Nephron progenitor cell (in vitro differentiated cells): ENCODE measurements at regions not wholly inside any gene's neighbourhood (a gene's known extent, or its start where the extent isn't known, plus 50 kb on each side); places are given as distances from the start of the nearest gene placed in this dataset.

Source experiments
- DNase-seq: peaks from one replicate; pipeline ENCODE4 v3.0.0; 2021
- H3K27ac Mint-ChIP-seq: 2 replicates; pipeline ENCODE4 v1.8.0; 2021; ENCODE audit warnings: mild to moderate bottlenecking, moderate library complexity, mixed read lengths
- H3K27me3 Mint-ChIP-seq: 2 replicates; pipeline ENCODE4 v1.8.0; 2021; ENCODE audit warnings: mild to moderate bottlenecking, low read depth, mixed read lengths; ENCODE audit not compliant: poor library complexity
- H3K36me3 Mint-ChIP-seq: 2 replicates; pipeline ENCODE4 v1.8.0; 2021; ENCODE audit warnings: low read depth, mixed read lengths
- H3K4me1 Mint-ChIP-seq: 2 replicates; pipeline ENCODE4 v1.8.0; 2021; ENCODE audit warnings: mixed read lengths
- H3K4me3 Mint-ChIP-seq: 2 replicates; pipeline ENCODE4 v1.8.0; 2021; ENCODE audit warnings: mild to moderate bottlenecking, moderate library complexity, mixed read lengths
- H3K9me3 Mint-ChIP-seq: 2 replicates; pipeline ENCODE4 v1.8.0; 2021; ENCODE audit warnings: mild to moderate bottlenecking, moderate library complexity, mixed read lengths
- CTCF ChIP-seq: fragments of 200-600 bp; sonication (generic); IDR thresholded peaks from 2 replicates; pipeline ENCODE4 v1.5.0; 2021; ENCODE audit warnings: antibody characterized with exemption

GRCh38 chrX:44431194-44431593, 87.7 kb upstream of the EFHC2 start:
- peaks cover 4% of the 10 kb centered on the region for H3K27me3 Mint-ChIP-seq
- no peak overlapping the region for H3K27ac Mint-ChIP-seq
- no peak overlapping the region for H3K4me3 Mint-ChIP-seq
- TF ChIP-seq CTCF, result no peak
- no peaks in the 10 kb centered on the region for H3K36me3 Mint-ChIP-seq
- H3K9me3 Mint-ChIP-seq, result peaks cover 54% of the 10 kb centered on the region
- H3K4me1 Mint-ChIP-seq, result no peaks in the 10 kb centered on the region
- DNase-seq, result no peak

- TF ChIP-seq CTCF, result no peak
- H3K4me1 Mint-ChIP-seq, result no peaks in the 10 kb centered on the region
- no peaks in the 10 kb centered on the region for H3K36me3 Mint-ChIP-seq
- H3K9me3 Mint-ChIP-seq, result peaks cover 47% of the 10 kb centered on the region
- peaks cover 4% of the 10 kb centered on the region for H3K27me3 Mint-ChIP-seq
- no peak overlapping the region for H3K27ac Mint-ChIP-seq
- no peak overlapping the region for H3K4me3 Mint-ChIP-seq
- no peak for DNase-seq
Measured at GRCh38 chrX:44428989-44429627, 85.6 kb upstream of the EFHC2 start.

- no peak for TF ChIP-seq CTCF
- H3K4me3 Mint-ChIP-seq, result no peak overlapping the region
- DNase-seq, result no peak
- H3K36me3 Mint-ChIP-seq, result no peaks in the 10 kb centered on the region
- no peak overlapping the region for H3K27ac Mint-ChIP-seq
- peaks cover 28% of the 10 kb centered on the region for H3K9me3 Mint-ChIP-seq
- no peaks in the 10 kb centered on the region for H3K4me1 Mint-ChIP-seq
- H3K27me3 Mint-ChIP-seq, result peaks cover 4% of the 10 kb centered on the region
Measured at GRCh38 chrX:44422631-44423030, 79.2 kb upstream of the EFHC2 start.

- peaks cover 47% of the 10 kb centered on the region for H3K9me3 Mint-ChIP-seq
- H3K27ac Mint-ChIP-seq, result no peak overlapping the region
- H3K4me1 Mint-ChIP-seq, result no peaks in the 10 kb centered on the region
- peaks cover 4% of the 10 kb centered on the region for H3K27me3 Mint-ChIP-seq
- no peaks in the 10 kb centered on the region for H3K36me3 Mint-ChIP-seq
- DNase-seq, result no peak
- H3K4me3 Mint-ChIP-seq, result no peak overlapping the region
- TF ChIP-seq CTCF, result no peak
Measured at GRCh38 chrX:44415639-44416386, 72.3 kb upstream of the EFHC2 start.

DNA sequence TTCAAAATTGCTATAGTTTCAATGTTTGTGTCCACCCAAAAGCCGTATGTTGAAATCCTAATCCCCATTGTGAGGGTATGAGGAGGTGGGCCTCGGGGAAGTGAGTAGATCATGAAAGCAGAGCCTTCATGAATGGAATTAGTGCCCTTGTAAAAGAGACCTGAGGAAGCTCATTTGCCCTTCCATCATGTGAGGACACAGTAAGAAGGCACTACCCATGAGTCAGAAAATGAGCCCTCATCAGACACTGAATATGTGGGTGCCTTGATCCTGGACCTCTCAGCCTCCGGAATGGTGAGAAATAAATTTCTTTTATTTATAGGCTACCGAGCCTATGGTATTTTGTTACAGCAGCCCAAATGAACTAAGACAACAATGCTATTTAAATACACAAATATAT, 57.7 kb upstream of the EFHC2 start:
- Mint-ChIP-seq H3K9me3 (peaks cover 29% of the 10 kb centered on the region), H3K4me3 (no peak overlapping the region), H3K4me1 (no peaks in the 10 kb centered on the region), H3K27me3 (no peaks in the 10 kb centered on the region), H3K27ac (no peak overlapping the region), H3K36me3 (no peaks in the 10 kb centered on the region)
- TF ChIP-seq CTCF, result no peak
- DNase-seq, result no peak

DNA sequence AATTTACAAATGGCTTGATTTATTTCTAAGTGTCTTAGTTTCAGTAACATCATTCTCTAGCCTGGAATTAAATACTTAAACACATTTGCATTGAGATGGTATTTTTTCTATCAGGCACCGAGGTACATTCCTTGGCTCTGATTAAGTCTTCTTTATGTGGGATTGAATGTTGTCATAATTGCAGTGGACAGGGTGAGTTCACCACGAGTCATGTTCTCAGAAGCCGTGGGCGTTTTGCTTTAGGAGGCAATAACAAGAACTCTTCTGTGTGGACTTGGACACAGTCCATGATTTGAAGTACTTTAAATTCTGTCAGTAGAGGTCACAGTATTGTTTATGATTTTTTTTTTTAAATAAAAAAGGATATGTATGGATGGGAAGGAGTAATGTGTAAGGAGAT, 57.1 kb upstream of the EFHC2 start:
- DNase-seq, result no peak
- Mint-ChIP-seq H3K4me3 (no peak overlapping the region), H3K27me3 (no peaks in the 10 kb centered on the region), H3K9me3 (peaks cover 32% of the 10 kb centered on the region), H3K4me1 (no peaks in the 10 kb centered on the region), H3K36me3 (no peaks in the 10 kb centered on the region), H3K27ac (no peak overlapping the region)
- TF ChIP-seq CTCF, result no peak
